ENCODE measurements at regions not wholly inside any gene's neighbourhood (a gene's known extent, or its start where the extent isn't known, plus 50 kb on each side); places are given as distances from the start of the nearest gene placed in this dataset.

DNA sequence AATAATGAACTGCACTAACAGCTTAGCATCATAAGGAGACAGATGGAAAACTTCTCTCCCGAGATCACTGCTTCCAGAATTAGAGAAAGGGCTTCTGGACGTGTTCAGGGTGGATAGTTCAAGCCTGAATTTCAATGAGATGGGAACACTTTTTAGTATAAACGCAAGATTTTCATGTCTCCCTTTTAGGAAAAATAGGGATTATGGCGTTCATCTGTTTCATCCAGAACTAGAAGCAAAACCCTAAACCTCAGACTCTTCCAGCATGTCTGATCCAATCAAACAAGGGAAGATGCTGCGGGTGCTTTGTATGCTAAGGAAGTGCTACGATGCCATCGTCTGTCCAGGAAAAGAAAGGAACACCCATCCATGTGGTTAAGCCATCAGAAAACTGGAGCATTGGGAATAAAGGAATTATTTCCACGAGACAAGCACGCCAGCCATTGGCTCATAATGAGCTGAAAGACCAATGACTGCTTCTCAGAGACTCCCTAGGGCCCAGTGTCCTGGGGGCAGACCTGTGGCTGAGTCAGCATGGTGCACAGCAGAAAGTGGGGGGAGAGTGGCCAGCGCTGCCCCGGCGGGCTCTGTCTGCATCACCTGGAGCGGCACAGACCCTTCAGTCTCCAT, 65.9 kb upstream of the AFF3 start:
- H2BK120ac ChIP-seq (ENCODE audit: low read depth, low read length), result no peak overlapping the region
- no peak overlapping the region for H3K4me2 ChIP-seq (ENCODE audit: low read depth, low read length)
- no peak overlapping the region for H3K27ac ChIP-seq (ENCODE audit: insufficient read depth, low read length)
- H4K91ac ChIP-seq (ENCODE audit: insufficient read depth, low read depth, low read length), result no peak overlapping the region
- H4K5ac ChIP-seq (ENCODE audit: low read depth, low read length), result no peak overlapping the region
- WGBS, 2 experiments (ENCODE audit: extremely low coverage in 2 of 2, insufficient read length in 1 of 2), result 79% methylated on average over 6 of the region's 13 CpGs; no CpG with 5 or more reads in 1 of the 2 experiments
- H4K20me1 ChIP-seq (ENCODE audit: insufficient read depth, low read length), result no peaks in the 10 kb centered on the region
- dilution Hi-C loops (cut with HindIII; ENCODE audit: low sequenced_read_pairs, unreplicated experiment) (no loop called here), in situ Hi-C loops (cut with MboI; ENCODE audit: low sequenced_read_pairs) (no loop called here), intact Hi-C loops (cut with micrococcal nuclease) (no loop called here)
- H3K79me1 ChIP-seq (ENCODE audit: low read depth in 1 of 2, low read length in 2 of 2), result no peaks in the 10 kb centered on the region
- no peaks in the 10 kb centered on the region; the same call in 1 of the 2 replicates for H3K27me3 ChIP-seq (ENCODE audit: control insufficient read depth, insufficient read depth, low read length)
- no peaks in the 10 kb centered on the region for H3K36me3 ChIP-seq (ENCODE audit: control insufficient read depth, insufficient read depth, low read length)
- no peak overlapping the region for H2AFZ ChIP-seq (replicated peaks; ENCODE audit: low read length, poor library complexity)
- H4K8ac ChIP-seq (ENCODE audit: low read depth in 2 of 2, low read length in 2 of 2), result no peak overlapping the region
- H3K9ac ChIP-seq (ENCODE audit: low read depth, low read length), result no peak overlapping the region
- no peak overlapping the region for H3K23ac ChIP-seq (ENCODE audit: low read depth, low read length)
- no peaks in the 10 kb centered on the region; the same call in 1 of the 2 replicates for H3K9me1 ChIP-seq (ENCODE audit: insufficient read depth, low read length)
- H2BK15ac ChIP-seq (ENCODE audit: low read depth, low read length), result no peak overlapping the region
- no peak overlapping the region for H3K14ac ChIP-seq (replicated peaks; ENCODE audit: low read depth, low read length)
- H2BK5ac ChIP-seq (ENCODE audit: low read depth, low read length, poor library complexity, severe bottlenecking), result no peak overlapping the region
- no peak overlapping the region for H2AK5ac ChIP-seq (ENCODE audit: low read depth, low read length)
- no peaks in the 10 kb centered on the region for H3K9me3 ChIP-seq (ENCODE audit: control insufficient read depth, insufficient read depth, low read length)
- no peak overlapping the region for H3K56ac ChIP-seq (ENCODE audit: extremely low read depth, insufficient read depth, low read length)
- H2BK20ac ChIP-seq (ENCODE audit: low read depth, low read length), result no peak overlapping the region
- no peak overlapping the region for H2AK9ac ChIP-seq (replicated peaks; ENCODE audit: low read depth, low read length, poor library complexity)
- H3K4me1 ChIP-seq (ENCODE audit: control insufficient read depth, insufficient read depth, low read length), result peaks cover 2% of the 10 kb centered on the region; the same call in 1 of the 2 replicates
- no peak overlapping the region for H3K18ac ChIP-seq (ENCODE audit: low read depth, low read length)
- no peak overlapping the region for H3K4ac ChIP-seq (ENCODE audit: low read depth, low read length)
- no peak overlapping the region for H3K4me3 ChIP-seq (ENCODE audit: insufficient read depth, low read depth, low read length)
- no TSS peak for BruUV-seq (replicated peaks)
- peak; percentile 10 for DNase-seq
- ChIA-PET POLR2A (ENCODE audit: unreplicated experiment) (no interaction called here), CTCF (interaction anchor here (1.0 to 1.6 kb wide), 2 partner anchors 10 to 14 kb away, joined by 3 to 4 read pairs; no protein-coding TSS in a partner anchor)
- ATAC-seq (ENCODE audit: low read depth), result no peak
- no peak for TF ChIP-seq MAZ (IDR thresholded peaks at IDR 0.05; ENCODE audit: borderline replicate concordance, low read depth, low read length)
- no peak for TF ChIP-seq RFX5 (IDR thresholded peaks at IDR 0.05; ENCODE audit: low read depth, low read length)
- TF ChIP-seq MXI1 (IDR thresholded peaks at IDR 0.05; ENCODE audit: borderline replicate concordance, low read depth, low read length), result no peak
- no peak for TF ChIP-seq CHD1 (IDR thresholded peaks at IDR 0.05; ENCODE audit: low read depth, low read length)
- TF ChIP-seq, protein P1, sequence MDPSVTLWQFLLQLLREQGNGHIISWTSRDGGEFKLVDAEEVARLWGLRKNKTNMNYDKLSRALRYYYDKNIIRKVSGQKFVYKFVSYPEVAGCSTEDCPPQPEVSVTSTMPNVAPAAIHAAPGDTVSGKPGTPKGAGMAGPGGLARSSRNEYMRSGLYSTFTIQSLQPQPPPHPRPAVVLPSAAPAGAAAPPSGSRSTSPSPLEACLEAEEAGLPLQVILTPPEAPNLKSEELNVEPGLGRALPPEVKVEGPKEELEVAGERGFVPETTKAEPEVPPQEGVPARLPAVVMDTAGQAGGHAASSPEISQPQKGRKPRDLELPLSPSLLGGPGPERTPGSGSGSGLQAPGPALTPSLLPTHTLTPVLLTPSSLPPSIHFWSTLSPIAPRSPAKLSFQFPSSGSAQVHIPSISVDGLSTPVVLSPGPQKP (IDR thresholded peaks at IDR 0.05; ENCODE audit: borderline replicate concordance, low read depth, low read length), result no peak
- TF ChIP-seq MAFK (IDR thresholded peaks at IDR 0.05; ENCODE audit: low read depth, low read length), result no peak
- no peak for TF ChIP-seq FOS (IDR thresholded peaks at IDR 0.05; ENCODE audit: low read depth, low read length)
- TF ChIP-seq, protein P2, sequence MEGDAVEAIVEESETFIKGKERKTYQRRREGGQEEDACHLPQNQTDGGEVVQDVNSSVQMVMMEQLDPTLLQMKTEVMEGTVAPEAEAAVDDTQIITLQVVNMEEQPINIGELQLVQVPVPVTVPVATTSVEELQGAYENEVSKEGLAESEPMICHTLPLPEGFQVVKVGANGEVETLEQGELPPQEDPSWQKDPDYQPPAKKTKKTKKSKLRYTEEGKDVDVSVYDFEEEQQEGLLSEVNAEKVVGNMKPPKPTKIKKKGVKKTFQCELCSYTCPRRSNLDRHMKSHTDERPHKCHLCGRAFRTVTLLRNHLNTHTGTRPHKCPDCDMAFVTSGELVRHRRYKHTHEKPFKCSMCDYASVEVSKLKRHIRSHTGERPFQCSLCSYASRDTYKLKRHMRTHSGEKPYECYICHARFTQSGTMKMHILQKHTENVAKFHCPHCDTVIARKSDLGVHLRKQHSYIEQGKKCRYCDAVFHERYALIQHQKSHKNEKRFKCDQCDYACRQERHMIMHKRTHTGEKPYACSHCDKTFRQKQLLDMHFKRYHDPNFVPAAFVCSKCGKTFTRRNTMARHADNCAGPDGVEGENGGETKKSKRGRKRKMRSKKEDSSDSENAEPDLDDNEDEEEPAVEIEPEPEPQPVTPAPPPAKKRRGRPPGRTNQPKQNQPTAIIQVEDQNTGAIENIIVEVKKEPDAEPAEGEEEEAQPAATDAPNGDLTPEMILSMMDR (conservative IDR thresholded peaks at IDR 0.05; ENCODE audit: low read depth, low read length), result no peak
- TF ChIP-seq, protein P3, sequence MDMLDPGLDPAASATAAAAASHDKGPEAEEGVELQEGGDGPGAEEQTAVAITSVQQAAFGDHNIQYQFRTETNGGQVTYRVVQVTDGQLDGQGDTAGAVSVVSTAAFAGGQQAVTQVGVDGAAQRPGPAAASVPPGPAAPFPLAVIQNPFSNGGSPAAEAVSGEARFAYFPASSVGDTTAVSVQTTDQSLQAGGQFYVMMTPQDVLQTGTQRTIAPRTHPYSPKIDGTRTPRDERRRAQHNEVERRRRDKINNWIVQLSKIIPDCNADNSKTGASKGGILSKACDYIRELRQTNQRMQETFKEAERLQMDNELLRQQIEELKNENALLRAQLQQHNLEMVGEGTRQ (IDR thresholded peaks at IDR 0.05; ENCODE audit: low read depth, low read length), result no peak
- no peak for TF ChIP-seq RAD21 (IDR thresholded peaks at IDR 0.05; ENCODE audit: low read length)
- no peak for TF ChIP-seq SMC3 (IDR thresholded peaks at IDR 0.05; ENCODE audit: low read depth, low read length)
- no peak for TF ChIP-seq POLR2A (IDR thresholded peaks at IDR 0.05; ENCODE audit: low read depth, low read length)
- no peak for TF ChIP-seq BHLHE40 (IDR thresholded peaks at IDR 0.05; ENCODE audit: low read depth, low read length)
- TF ChIP-seq NFE2L2 (IDR thresholded peaks at IDR 0.05; ENCODE audit: low read depth, low read length), result no peak

Data from IMR-90 (cell line).